ENCODE measurements at regions not wholly inside any gene's neighbourhood (a gene's known extent, or its start where the extent isn't known, plus 50 kb on each side); places are given as distances from the start of the nearest gene placed in this dataset.

GRCh38 chr4:134961963-134962362 is 760.4 kb upstream of the PABPC4L start:
- TF ChIP-seq CTCF (conservative IDR thresholded peaks at IDR 0.05) (no peak), EZH2 (IDR thresholded peaks at IDR 0.05; ENCODE audit: low read depth) (no peak)
